Adipocyte (in vitro differentiated cells): ENCODE measurements at regions not wholly inside any gene's neighbourhood (a gene's known extent, or its start where the extent isn't known, plus 50 kb on each side); places are given as distances from the start of the nearest gene placed in this dataset.
"Not testable (repeated sequence)": the region's sequence is repeated elsewhere in the genome, so short reads cannot be mapped to it uniquely, and the experiment has no call there.

ENCODE experiments used
- DNase-seq: peaks from one replicate; pipeline ENCODE4 v3.0.0-alpha.2; 2015; ENCODE audit warnings: low read depth
- H3K27me3 ChIP-seq: replicated peaks from 2 replicates; pipeline ENCODE4 v1.7.0; 2013; ENCODE audit warnings: mild to moderate bottlenecking, low read length, moderate library complexity; ENCODE audit not compliant: control insufficient read depth, insufficient read depth
- H3K36me3 ChIP-seq: 2 replicates; pipeline ENCODE4 v1.7.0; 2013; ENCODE audit warnings: low read length, mild to moderate bottlenecking, moderate library complexity; ENCODE audit not compliant: control insufficient read depth, insufficient read depth, severe bottlenecking
- H3K4me1 ChIP-seq: 2 replicates; pipeline ENCODE4 v1.7.0; 2013; ENCODE audit warnings: mild to moderate bottlenecking, low read length, moderate library complexity; ENCODE audit not compliant: control insufficient read depth, insufficient read depth
- H3K4me3 ChIP-seq: 2 replicates; pipeline ENCODE4 v1.7.0; 2013; ENCODE audit warnings: mild to moderate bottlenecking, low read length, moderate library complexity
- H3K9ac ChIP-seq: 2 replicates; pipeline ENCODE4 v1.7.0; 2013; ENCODE audit warnings: mild to moderate bottlenecking, low read length, moderate library complexity
- H3K9me3 ChIP-seq: 2 replicates; pipeline ENCODE4 v1.7.0; 2013; ENCODE audit warnings: mild to moderate bottlenecking, low read length, moderate library complexity; ENCODE audit not compliant: control insufficient read depth

GRCh38 chr7:142669074-142669654 is 80.1 kb upstream of the PRSS1 start:
- Histone ChIP-seq H3K4me3 (no peak overlapping the region), H3K4me1 (no peaks in the 10 kb centered on the region), H3K27me3 (no peaks in the 10 kb centered on the region), H3K9ac (no peak overlapping the region), H3K36me3 (no peaks in the 10 kb centered on the region), H3K9me3 (no peaks in the 10 kb centered on the region)
- peak; percentile 19 for DNase-seq

GRCh38 chr7:142668495-142668894 is 80.8 kb upstream of the PRSS1 start:
- H3K9ac ChIP-seq: no peak overlapping the region
- H3K36me3 ChIP-seq: no peaks in the 10 kb centered on the region
- no peak for DNase-seq
- H3K9me3 ChIP-seq: no peaks in the 10 kb centered on the region
- H3K27me3 ChIP-seq: no peaks in the 10 kb centered on the region
- H3K4me1 ChIP-seq: no peaks in the 10 kb centered on the region
- H3K4me3 ChIP-seq: no peak overlapping the region

GRCh38 chr7:142657376-142657775 is 91.9 kb upstream of the PRSS1 start:
- no peak for DNase-seq
- Histone ChIP-seq H3K9me3 (peaks cover 6% of the 10 kb centered on the region), H3K4me3 (no peak overlapping the region), H3K4me1 (no peaks in the 10 kb centered on the region), H3K9ac (no peak overlapping the region), H3K36me3 (no peaks in the 10 kb centered on the region), H3K27me3 (peaks cover 19% of the 10 kb centered on the region)

DNA sequence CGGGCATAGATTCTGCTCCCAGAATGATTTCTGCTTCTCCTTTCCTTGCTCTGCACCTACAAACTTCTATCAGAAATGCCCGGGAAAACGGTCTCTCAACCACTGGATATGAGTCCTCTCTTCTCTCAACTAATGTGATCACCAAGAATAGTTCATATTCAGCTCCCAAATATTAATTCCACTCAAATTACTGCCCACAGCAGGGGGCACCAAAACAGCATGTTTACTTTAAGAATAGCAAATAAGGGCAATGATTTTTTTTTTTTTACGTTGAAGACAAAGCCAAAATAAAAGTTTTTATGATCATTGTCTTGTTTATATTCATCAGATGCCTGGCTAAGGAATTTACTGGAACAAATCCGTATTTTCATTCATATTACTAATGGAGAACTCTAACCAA is 94.9 kb upstream of the PRSS1 start:
- H3K4me3 ChIP-seq: no peak overlapping the region
- DNase-seq: no peak
- peaks cover 21% of the 10 kb centered on the region for H3K27me3 ChIP-seq
- no peaks in the 10 kb centered on the region for H3K4me1 ChIP-seq
- no peak overlapping the region for H3K9ac ChIP-seq
- peaks cover 7% of the 10 kb centered on the region for H3K9me3 ChIP-seq
- no peaks in the 10 kb centered on the region for H3K36me3 ChIP-seq

- peaks cover 7% of the 10 kb centered on the region for H3K9me3 ChIP-seq
- DNase-seq: no peak
- no peaks in the 10 kb centered on the region for H3K4me1 ChIP-seq
- H3K9ac ChIP-seq: no peak overlapping the region
- no peaks in the 10 kb centered on the region for H3K36me3 ChIP-seq
- H3K27me3 ChIP-seq: peaks cover 34% of the 10 kb centered on the region
- H3K4me3 ChIP-seq: no peak overlapping the region
Measured at GRCh38 chr7:142647749-142648148, 101.5 kb upstream of the PRSS1 start.

GRCh38 chr7:142646386-142647140 is 102.7 kb upstream of the PRSS1 start:
- Histone ChIP-seq H3K9ac (no peak overlapping the region), H3K4me1 (no peaks in the 10 kb centered on the region), H3K9me3 (peaks cover 4% of the 10 kb centered on the region), H3K4me3 (no peak overlapping the region), H3K36me3 (no peaks in the 10 kb centered on the region), H3K27me3 (peaks cover 42% of the 10 kb centered on the region)
- no peak for DNase-seq

DNA sequence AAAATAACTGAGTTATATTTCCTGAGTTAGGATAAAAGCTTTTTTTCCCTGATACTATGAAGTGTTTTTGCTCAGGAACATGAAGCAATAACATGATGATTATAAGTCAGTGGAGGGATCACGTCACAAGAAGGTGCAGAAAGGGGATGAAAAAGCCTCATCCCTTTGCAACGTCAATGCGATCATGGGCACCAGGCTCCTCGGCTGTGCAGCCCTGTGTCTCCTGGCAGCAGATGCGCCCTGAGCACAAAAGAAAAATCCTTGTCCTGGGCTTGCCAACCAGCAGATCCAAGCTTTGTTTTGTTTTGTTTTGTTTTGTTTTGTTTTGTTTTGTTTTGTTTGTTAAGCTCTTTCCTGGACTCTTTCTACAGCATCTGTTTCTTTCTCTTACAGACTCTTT is 103.5 kb upstream of the PRSS1 start:
- H3K9ac ChIP-seq: no peak overlapping the region
- H3K4me3 ChIP-seq: no peak overlapping the region
- H3K4me1 ChIP-seq: no peaks in the 10 kb centered on the region
- peaks cover 48% of the 10 kb centered on the region for H3K27me3 ChIP-seq
- H3K36me3 ChIP-seq: no peaks in the 10 kb centered on the region
- DNase-seq: no peak
- H3K9me3 ChIP-seq: no peaks in the 10 kb centered on the region

- H3K4me1 ChIP-seq: no peaks in the 10 kb centered on the region
- H3K9ac ChIP-seq: no peak overlapping the region
- no peaks in the 10 kb centered on the region for H3K9me3 ChIP-seq
- H3K27me3 ChIP-seq: peaks cover 47% of the 10 kb centered on the region
- DNase-seq: no peak
- H3K4me3 ChIP-seq: no peak overlapping the region
- no peaks in the 10 kb centered on the region for H3K36me3 ChIP-seq
Measured at GRCh38 chr7:142642316-142642715, 107.0 kb upstream of the PRSS1 start.

DNA sequence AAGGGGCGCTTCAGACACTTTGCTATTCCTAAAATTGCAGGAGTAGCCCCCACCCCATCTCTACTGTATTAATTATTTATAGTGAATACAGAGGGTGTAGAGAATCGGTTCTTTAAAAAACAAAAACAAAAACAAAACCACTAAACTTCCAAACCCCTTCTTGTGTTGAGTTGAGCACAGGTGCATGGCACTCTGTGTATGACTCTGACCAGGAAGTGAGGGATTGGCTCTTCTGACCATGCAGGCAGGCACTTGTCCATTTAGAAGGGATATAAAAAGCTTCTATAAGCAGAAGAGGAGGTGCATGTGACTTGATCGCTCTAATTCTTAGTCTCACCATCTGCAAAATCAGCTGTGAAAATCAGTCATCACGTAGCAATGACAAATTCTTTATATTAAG is 108.0 kb upstream of the PRSS1 start:
- H3K36me3 ChIP-seq, DNase-seq, H3K4me1 ChIP-seq, H3K4me3 ChIP-seq, H3K9me3 ChIP-seq, H3K9ac ChIP-seq: not testable (repeated sequence)
- peaks cover 43% of the 10 kb centered on the region for H3K27me3 ChIP-seq

DNA sequence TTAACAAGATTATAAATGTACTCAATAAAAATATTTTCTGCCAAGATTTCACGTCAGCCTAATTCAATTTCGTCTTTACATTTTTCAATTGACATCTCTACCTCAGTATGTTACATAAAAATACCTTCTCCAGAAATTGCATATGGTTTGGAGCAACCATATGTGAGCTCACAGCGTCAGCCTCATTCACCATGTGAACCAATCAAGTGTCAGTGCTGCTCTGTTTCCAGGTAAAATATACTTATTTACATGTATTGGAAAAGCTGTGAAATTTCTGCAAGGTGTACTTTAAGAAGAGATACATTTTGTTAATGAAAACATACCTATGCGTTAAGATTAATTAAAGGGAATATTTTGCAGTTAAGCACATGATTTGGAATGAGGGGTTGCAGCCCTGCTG is 110.7 kb upstream of the PRSS1 start:
- Histone ChIP-seq H3K36me3 (no peaks in the 10 kb centered on the region), H3K4me1 (no peaks in the 10 kb centered on the region), H3K9me3 (no peaks in the 10 kb centered on the region), H3K9ac (no peak overlapping the region), H3K27me3 (peaks cover 30% of the 10 kb centered on the region), H3K4me3 (no peak overlapping the region)
- no peak for DNase-seq

DNA sequence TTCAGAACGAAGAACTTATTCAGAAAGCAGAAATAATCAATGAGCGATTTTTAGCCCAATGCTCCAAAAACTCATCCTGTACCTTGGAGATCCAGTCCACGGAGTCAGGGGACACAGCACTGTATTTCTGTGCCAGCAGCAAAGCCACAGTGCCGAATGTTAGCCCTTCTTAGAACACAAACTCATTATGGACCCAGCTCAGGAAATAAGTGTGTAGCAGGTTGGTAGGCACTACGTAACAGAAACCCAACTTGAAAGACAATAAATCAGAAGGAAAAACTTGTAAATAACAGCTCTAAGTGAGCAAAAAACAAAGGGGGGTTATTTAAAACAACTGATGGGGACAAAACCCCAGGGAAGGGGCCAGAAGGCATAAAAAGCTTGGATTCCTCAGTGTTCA is 112.0 kb upstream of the PRSS1 start:
- no peak for DNase-seq

GRCh38 chr7:142636751-142637150 is 112.5 kb upstream of the PRSS1 start:
- H3K36me3 ChIP-seq: no peaks in the 10 kb centered on the region

More for the DNA sequence above, 112.0 kb upstream of the PRSS1 start:
- Histone ChIP-seq H3K4me3 (no peak overlapping the region), H3K36me3 (no peaks in the 10 kb centered on the region), H3K9me3 (no peaks in the 10 kb centered on the region), H3K4me1 (no peaks in the 10 kb centered on the region), H3K27me3 (peaks cover 29% of the 10 kb centered on the region), H3K9ac (no peak overlapping the region)

More at GRCh38 chr7:142636751-142637150, 112.5 kb upstream of the PRSS1 start:
- peaks cover 24% of the 10 kb centered on the region for H3K27me3 ChIP-seq
- no peak for DNase-seq
- no peak overlapping the region for H3K4me3 ChIP-seq
- no peak overlapping the region for H3K9ac ChIP-seq
- no peaks in the 10 kb centered on the region for H3K4me1 ChIP-seq
- no peaks in the 10 kb centered on the region for H3K9me3 ChIP-seq
